ENCODE measurements at regions not wholly inside any gene's neighbourhood (a gene's known extent, or its start where the extent isn't known, plus 50 kb on each side); places are given as distances from the start of the nearest gene placed in this dataset.

DNA sequence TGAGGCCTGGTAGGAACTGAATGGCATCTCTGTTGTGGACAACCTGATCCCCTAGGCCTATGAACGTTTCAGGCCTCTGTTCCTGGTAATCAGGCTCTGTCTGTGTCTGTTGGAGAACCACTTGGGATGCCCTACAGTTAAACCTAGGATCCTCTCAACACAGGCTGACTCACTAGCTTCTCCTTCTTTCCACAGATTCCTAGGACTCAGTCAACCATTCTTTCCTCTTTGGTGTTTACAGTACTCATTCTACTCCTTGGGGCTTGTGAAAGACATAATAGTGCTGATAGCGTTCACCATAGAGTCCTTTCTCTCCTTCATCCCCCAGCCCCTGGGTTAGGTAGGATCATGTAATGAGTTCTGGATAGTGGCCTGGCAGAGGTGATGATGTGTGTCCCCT, 544.3 kb downstream of the METTL4 start:
- Histone ChIP-seq H3K36me3 (replicated peaks; ENCODE audit: insufficient read depth, low read length) (no peaks in the 10 kb centered on the region), H3K79me2 (ENCODE audit: low read length) (no peaks in the 10 kb centered on the region), H3K27me3 (replicated peaks; ENCODE audit: insufficient read depth, low read length) (no peaks in the 10 kb centered on the region), H3F3A (ENCODE audit: insufficient read depth, low read length) (no peaks in the 10 kb centered on the region), H3K9ac (ENCODE audit: low read length) (no peak overlapping the region), H3K4me1 (ENCODE audit: low read length) (no peaks in the 10 kb centered on the region), H4K20me1 (ENCODE audit: insufficient read depth, low read length) (no peaks in the 10 kb centered on the region), H3K27ac (ENCODE audit: low read length) (no peak overlapping the region), H3K9me2 (replicated peaks; ENCODE audit: insufficient read depth, low read length) (no peaks in the 10 kb centered on the region), H3K9me3 (replicated peaks; ENCODE audit: insufficient read depth, low read length) (no peaks in the 10 kb centered on the region), H3K4me2 (ENCODE audit: low read depth, low read length) (no peak overlapping the region), H3K4me3 (ENCODE audit: low read length) (no peak overlapping the region), H2AFZ (ENCODE audit: low read length) (no peak overlapping the region)
- DNase-seq = no peak
- TF ChIP-seq EZH2 (optimal IDR thresholded peaks at IDR 0.05; ENCODE audit: low read depth, low read length) (no peak), EZH2phosphoT487 (IDR thresholded peaks at IDR 0.05; ENCODE audit: low read length) (no peak)
- TF ChIP-seq, protein P1, sequence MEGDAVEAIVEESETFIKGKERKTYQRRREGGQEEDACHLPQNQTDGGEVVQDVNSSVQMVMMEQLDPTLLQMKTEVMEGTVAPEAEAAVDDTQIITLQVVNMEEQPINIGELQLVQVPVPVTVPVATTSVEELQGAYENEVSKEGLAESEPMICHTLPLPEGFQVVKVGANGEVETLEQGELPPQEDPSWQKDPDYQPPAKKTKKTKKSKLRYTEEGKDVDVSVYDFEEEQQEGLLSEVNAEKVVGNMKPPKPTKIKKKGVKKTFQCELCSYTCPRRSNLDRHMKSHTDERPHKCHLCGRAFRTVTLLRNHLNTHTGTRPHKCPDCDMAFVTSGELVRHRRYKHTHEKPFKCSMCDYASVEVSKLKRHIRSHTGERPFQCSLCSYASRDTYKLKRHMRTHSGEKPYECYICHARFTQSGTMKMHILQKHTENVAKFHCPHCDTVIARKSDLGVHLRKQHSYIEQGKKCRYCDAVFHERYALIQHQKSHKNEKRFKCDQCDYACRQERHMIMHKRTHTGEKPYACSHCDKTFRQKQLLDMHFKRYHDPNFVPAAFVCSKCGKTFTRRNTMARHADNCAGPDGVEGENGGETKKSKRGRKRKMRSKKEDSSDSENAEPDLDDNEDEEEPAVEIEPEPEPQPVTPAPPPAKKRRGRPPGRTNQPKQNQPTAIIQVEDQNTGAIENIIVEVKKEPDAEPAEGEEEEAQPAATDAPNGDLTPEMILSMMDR (IDR thresholded peaks at IDR 0.05; ENCODE audit: low read length) = no peak

DNA sequence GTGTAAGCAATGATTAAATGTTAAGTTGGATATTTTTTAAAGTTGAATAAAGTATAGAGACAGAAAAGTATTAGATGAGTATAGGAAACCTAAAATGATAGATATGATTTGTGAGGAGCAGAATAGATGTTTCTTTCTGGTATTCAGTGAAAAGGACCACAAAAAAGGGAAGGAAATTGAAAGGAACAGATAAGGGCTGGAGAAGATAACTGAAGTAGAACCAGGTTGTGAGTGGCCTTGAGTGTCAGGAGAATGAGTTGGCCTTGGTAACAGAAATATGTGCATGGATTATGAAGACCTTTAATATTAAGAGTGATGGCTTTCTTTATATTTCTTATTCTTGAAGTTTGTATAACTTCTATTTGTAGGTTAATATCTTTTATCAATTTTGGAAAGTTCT, 543.5 kb downstream of the METTL4 start:
- no peak for DNase-seq
- Histone ChIP-seq H3K9me3 (replicated peaks; ENCODE audit: insufficient read depth, low read length) (no peaks in the 10 kb centered on the region), H3K9me2 (replicated peaks; ENCODE audit: insufficient read depth, low read length) (no peaks in the 10 kb centered on the region)

DNA sequence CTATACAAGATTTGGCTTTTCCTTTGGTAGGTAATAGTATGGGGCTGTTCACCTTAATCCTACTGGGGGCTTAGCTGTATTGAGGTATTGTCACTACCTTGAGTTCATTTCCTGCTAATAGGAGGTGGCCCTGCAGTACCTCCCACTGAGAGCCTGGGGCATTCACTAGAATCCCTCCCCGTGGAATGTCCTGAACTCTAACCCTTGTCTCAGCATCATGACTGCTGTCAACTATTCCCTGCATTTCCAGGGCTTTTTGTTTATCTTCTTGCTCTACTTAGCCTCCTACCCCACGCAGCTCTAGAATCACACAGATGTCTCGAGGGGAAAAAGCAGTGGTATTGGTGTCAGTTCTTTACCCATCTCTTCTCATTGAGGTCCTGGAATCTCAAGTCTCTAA, 542.3 kb downstream of the METTL4 start:
- no peaks in the 10 kb centered on the region for H3K9me2 ChIP-seq (replicated peaks; ENCODE audit: insufficient read depth, low read length)
- H3K9me3 ChIP-seq (replicated peaks; ENCODE audit: insufficient read depth, low read length) = no peaks in the 10 kb centered on the region
- no peak overlapping the region for H2AFZ ChIP-seq (ENCODE audit: low read length)
- no peak overlapping the region for H3K27ac ChIP-seq (ENCODE audit: low read length)
- no peaks in the 10 kb centered on the region for H3K27me3 ChIP-seq (replicated peaks; ENCODE audit: insufficient read depth, low read length)
- TF ChIP-seq, protein P1 (IDR thresholded peaks at IDR 0.05; ENCODE audit: low read length) = no peak
- TF ChIP-seq EZH2 (optimal IDR thresholded peaks at IDR 0.05; ENCODE audit: low read depth, low read length) = no peak
- no peak for TF ChIP-seq EZH2phosphoT487 (IDR thresholded peaks at IDR 0.05; ENCODE audit: low read length)
- no peak overlapping the region for H3K9ac ChIP-seq (ENCODE audit: low read length)
- no peaks in the 10 kb centered on the region for H3K36me3 ChIP-seq (replicated peaks; ENCODE audit: insufficient read depth, low read length)
- H4K20me1 ChIP-seq (ENCODE audit: insufficient read depth, low read length) = no peaks in the 10 kb centered on the region
- no peaks in the 10 kb centered on the region for H3K4me1 ChIP-seq (ENCODE audit: low read length)
- H3K4me2 ChIP-seq (ENCODE audit: low read depth, low read length) = no peak overlapping the region
- H3K4me3 ChIP-seq (ENCODE audit: low read length) = no peak overlapping the region
- H3F3A ChIP-seq (ENCODE audit: insufficient read depth, low read length) = no peaks in the 10 kb centered on the region
- H3K79me2 ChIP-seq (ENCODE audit: low read length) = no peaks in the 10 kb centered on the region
- DNase-seq = no peak

More for the DNA sequence above, 543.5 kb downstream of the METTL4 start:
- H3K27ac ChIP-seq (ENCODE audit: low read length) = no peak overlapping the region
- no peaks in the 10 kb centered on the region for H3K4me1 ChIP-seq (ENCODE audit: low read length)
- no peak overlapping the region for H3K9ac ChIP-seq (ENCODE audit: low read length)
- H3K79me2 ChIP-seq (ENCODE audit: low read length) = no peaks in the 10 kb centered on the region
- H3K4me2 ChIP-seq (ENCODE audit: low read depth, low read length) = no peak overlapping the region
- H3K36me3 ChIP-seq (replicated peaks; ENCODE audit: insufficient read depth, low read length) = no peaks in the 10 kb centered on the region
- H2AFZ ChIP-seq (ENCODE audit: low read length) = no peak overlapping the region
- no peaks in the 10 kb centered on the region for H3F3A ChIP-seq (ENCODE audit: insufficient read depth, low read length)
- no peaks in the 10 kb centered on the region for H4K20me1 ChIP-seq (ENCODE audit: insufficient read depth, low read length)
- no peak overlapping the region for H3K4me3 ChIP-seq (ENCODE audit: low read length)
- no peak for TF ChIP-seq EZH2 (optimal IDR thresholded peaks at IDR 0.05; ENCODE audit: low read depth, low read length)
- no peak for TF ChIP-seq EZH2phosphoT487 (IDR thresholded peaks at IDR 0.05; ENCODE audit: low read length)
- TF ChIP-seq, protein P1 (IDR thresholded peaks at IDR 0.05; ENCODE audit: low read length) = no peak
- H3K27me3 ChIP-seq (replicated peaks; ENCODE audit: insufficient read depth, low read length) = no peaks in the 10 kb centered on the region
